GM19395 (cell line): ENCODE measurements at regions not wholly inside any gene's neighbourhood (a gene's known extent, or its start where the extent isn't known, plus 50 kb on each side); places are given as distances from the start of the nearest gene placed in this dataset.
"Not testable (repeated sequence)": the region's sequence is repeated elsewhere in the genome, so short reads cannot be mapped to it uniquely, and the experiment has no call there.

Source experiments
- ATAC-seq: cut with Tn5 transposase; IDR thresholded peaks from one replicate; pipeline ENCODE4 v1.9.1; 2021; ENCODE audit warnings: mild to moderate bottlenecking, moderate library complexity; ENCODE audit not compliant: unreplicated experiment

DNA sequence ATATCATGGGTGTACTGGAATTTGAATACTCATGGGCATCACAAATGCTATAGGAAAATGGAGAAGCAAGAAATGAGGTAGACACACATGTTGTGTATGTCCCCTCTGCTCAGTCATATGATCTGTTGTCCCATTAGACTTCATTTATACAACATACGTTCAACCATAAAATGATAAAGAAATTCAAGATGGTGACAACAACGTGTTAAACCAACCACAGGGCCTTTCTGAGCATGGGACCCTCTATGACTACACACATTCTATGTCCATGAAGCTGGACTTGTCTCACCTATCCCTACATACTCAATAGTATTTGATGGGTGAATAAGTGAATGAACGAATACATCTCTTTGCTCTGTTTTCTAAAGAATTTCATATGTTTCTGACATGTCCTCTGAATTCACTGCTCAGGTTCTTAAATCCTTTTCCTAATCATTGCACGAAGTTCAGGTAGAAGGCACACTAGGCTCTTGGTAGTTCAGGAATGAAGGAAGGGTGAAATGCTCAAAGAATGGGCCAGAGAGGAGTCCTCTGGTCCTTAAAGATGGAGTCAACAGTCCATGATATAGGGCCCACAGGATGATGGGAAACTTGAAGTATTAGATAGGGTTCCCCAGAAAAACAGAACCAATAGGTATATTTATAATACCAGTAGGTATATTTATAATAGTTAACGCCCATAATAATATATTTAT lies 105.7 kb upstream of the PPM1H start:
- no peak for ATAC-seq

DNA sequence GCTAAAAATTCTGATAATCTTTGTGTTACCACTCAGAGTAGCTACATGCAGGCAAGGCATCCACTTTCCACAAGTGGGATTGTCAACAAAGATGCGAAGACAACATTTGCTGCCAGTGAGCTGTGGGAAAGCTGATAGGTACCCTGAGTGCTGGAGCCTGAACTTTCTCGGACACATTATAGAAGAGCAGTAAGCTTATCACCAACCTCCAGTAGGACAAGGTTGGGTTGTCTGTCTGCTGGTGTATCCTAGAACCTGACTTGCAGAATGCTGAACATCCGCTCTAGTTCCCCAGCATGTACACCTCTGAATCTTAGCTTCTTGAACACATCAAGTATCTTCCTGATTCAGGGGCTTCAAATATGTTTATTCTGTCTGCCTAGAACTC lies 103.8 kb upstream of the PPM1H start:
- ATAC-seq = no peak

DNA sequence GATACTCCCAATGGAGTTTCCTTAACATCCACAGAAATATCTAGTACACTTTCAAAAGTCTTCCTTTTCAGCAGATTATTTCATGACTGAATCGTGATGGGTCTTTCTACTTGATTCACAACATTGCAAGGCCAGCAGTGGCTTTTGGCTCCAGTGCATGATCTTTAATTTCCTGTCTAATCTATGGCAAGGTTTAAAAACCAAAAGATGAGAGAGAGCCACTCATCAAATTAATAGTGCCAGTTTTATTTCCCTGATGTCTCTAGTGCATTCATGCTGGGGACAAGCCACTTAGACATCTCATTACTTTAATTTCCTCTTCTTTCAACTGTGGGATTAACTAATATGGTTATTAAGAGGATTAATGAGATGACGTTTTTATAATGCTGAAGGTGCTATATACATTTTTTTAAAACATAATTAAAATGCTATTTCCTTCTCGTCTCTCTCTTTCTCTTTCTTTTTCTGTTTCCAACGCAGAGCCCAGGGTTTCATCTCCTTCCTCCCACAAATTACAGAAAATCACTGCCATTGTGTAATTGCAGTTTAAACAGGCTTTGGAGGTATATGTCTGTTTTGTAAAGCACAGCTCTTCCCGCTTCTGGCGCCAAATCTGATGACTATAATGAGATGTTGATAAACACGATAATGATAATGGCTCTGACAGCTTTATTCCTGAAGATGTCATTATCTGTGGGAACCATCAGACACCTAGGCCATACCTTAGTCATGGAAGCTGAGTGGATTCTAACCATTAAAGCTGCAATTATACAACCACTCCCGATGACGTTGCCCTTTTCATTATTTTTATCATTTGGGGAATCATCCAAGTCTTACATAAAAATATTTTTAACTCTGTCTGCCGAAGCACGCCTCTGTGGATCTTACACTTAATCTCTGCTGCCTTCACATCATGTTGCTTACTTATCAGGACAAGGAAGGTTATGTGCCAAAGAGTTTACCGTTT lies 103.1 kb upstream of the PPM1H start:
- ATAC-seq = no peak

DNA sequence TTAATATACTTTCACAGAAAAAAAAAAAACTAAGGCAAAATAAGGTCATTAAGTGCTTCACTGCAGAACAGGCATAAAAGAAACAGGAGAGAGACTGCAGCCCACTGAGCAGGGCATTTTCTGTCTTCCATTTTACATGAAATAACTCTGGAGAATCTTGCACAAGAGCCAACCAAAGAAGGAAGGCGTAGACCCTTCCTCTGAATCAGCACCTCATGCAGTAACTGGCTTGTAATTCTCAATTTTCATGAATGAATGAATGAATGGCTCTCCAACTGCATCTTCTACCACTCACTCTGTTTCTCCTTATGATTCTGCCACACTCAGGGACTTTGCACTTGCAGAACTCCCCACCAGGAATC lies 102.0 kb upstream of the PPM1H start:
- ATAC-seq = no peak

DNA sequence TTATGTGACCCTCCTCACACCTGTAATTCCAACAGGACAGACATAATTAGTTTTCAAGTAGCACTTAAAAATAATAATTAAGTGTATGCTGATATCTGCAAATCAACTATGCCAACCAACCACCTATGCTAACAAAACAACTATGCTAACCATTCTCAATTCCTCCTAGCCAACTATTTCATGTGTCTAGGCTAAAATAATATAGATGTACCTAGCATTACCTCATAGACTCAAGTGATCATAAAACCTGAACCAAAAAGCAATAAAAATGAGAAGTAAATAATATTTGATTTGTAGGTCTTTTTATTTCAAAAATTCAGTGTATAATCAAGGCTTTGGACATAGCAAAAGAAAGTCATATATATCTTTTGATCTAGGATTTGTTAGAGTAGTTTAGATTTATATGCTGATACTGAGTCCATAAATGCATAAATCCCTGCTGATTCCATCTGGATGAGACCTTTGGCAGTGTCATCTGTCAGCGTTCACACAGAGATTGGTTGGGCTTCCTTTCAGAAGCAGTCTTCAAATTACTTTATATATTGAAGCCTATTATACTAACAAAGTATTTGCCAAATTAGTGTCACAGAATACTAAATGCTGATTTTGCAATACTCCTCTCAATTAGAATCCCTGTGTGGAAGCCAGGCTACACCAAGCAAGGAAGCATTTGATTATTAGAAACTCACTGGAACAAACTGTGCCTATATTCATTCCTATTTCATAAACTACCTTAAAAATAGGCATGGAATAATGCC lies 101.4 kb upstream of the PPM1H start:
- no peak for ATAC-seq

DNA sequence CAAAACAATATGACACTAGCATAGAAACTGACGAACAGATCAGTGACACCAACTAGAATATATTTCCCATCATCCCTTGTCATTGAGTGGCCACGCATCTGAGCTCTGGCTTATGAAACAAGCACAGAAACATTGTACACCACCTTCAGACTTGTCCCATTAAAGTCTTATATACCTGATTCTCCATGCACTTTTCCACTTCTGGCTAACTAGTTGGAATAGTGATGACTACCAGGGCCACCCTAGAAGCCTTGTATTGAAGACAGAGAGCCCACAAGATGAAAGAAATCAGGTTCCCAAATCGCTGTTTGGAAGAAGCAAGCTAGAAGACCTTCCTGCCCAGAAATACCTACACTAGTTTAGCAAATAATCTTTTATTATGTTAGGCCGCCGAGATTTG lies 99.7 kb upstream of the PPM1H start:
- no peak for ATAC-seq

DNA sequence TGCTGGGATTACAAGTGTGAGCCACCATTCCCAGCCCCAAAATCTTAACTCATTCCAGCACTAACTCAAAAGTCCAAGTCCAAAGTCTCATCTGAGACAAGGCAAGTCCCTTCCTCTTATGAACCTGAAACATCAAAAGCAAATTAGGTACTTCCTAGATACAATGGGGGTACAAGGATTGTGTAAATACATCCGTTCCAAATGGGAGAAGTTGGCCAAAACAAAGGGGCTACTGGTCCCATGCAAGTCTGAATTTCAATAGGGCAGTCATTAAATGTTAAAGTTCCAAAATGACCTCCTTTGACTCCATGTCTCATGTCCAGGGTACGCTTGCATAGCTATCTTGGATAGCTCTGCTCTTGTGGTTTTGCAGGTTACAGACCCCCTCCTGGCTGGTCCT lies 94.7 kb upstream of the PPM1H start:
- no peak for ATAC-seq

DNA sequence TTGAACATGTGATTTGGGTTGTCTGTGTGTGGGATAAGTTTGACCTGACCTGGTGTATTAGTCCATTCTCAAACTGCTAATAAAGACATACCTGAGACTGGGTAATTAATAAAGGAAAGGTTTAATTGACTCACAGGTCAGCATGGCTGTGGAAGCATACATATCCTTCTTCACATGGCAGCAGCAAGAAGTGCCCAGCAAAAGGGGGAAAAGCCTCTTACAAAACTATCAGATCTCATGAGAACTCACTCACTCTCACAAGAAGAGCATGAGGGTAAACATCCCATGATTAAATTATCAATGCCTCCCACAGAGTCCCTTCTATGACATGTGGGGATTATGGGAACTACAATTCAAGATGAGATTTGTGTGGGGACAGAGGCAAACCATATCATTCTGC lies 94.0 kb upstream of the PPM1H start:
- ATAC-seq = no peak

DNA sequence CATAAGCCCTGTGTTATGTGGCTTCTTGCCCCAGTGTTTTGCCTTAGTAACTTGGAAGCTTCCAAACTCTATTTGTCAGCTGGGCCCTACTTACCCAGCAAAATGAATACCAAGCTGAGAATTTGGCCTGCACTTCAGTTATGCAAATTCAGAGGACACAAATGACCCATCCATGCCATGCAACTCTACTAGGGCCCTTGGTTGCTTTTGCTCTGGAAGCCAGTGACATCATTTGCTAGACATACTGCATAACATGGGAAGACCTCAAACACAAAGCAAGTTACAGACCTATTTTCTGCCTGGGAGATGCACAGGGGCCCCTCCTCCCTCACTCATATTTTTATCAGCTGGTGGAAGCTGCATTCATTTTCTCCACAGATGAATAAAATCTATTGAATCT lies 90.2 kb upstream of the PPM1H start:
- no peak for ATAC-seq

DNA sequence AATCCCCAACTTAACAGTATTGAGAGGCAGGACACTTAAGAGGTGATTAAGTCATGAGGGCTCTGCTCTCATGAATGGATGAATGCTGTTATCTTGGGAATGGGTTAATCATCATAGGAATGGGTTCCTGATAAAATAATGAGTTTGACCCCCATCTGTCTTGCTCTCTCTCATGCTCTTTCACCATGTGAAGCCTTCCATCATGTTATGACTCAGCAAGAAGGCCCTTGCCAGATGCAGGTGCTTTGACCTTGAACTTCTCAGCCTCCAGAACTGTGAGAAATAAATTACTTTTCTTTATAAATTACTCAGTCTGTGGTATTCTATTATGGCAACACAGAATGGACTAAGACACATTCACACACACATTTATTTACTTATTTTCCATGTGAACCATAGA lies 89.0 kb upstream of the PPM1H start:
- ATAC-seq = no peak

DNA sequence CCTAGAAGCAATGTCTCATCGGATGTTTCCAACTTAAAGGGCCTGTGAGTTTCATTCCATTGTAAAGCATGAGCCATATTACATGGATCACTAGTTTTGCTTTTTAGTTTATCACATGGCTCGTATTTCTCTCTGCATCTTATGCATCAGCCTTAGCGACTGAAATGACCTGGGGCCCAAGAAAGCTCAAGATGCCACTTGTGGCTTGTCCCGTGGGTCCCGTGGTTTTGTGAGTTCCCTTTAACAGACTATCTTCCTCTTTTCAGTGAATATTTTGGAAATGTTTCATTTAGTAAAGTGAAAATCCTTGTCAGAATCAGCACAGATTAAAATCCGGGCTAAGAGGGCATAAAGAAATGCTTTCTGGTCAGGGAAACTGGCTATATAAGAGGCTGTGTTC lies 86.2 kb upstream of the PPM1H start:
- ATAC-seq = no peak

DNA sequence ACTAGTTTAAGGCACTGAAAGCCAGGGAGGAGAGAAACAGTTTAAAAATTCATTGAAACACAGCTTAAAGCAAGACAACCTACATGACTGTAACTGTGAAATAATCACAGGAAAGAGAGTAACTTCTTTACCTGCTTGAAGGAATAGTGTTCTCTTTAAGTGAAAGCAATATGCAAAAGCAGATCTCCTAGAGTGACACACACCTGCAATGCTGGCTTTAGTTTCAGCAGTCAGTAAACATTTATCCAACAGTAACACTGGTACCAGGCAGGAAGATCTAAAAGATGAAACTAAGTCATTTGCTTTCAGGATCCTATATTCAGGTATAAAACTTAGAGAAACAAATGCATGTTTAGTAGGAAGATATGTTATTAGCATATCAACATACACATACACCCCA lies 85.3 kb upstream of the PPM1H start:
- ATAC-seq = no peak

DNA sequence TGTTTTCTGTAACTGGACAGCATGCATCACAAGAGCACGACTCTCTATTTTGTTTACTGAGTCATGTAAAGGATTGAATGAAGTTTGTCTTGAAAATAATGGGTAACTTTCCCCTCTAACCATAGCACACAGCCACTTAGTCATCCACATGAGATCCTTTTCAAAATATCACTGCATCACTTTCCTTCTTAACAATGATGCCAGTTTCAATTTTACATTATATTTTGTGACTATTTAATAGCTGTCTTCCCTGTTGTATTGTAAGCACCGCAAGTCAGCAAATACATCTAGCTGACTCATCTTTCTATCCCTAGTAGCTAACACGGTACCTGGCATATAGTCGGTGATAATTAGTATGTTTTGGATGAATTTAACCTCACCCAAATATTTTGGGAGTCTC lies 83.3 kb upstream of the PPM1H start:
- no peak for ATAC-seq

DNA sequence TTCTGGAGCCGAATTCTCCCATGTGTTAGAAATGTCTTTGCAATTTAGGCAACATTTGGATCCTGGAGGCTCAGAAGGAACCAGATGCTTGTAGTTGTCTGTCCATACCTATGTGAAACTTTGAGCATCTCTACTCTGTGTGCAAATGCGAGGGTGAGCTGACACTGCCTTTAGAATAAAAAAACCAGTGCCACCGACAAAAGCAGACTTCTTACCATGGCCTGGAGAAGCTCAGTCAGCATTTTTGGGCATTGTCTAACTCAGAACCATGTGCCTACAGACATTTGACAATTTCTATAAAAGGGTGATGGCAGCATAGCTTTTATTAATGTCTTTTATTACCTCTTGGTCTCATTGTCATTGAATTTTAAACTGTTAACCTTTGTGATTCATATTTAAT lies 78.4 kb upstream of the PPM1H start:
- no peak for ATAC-seq

DNA sequence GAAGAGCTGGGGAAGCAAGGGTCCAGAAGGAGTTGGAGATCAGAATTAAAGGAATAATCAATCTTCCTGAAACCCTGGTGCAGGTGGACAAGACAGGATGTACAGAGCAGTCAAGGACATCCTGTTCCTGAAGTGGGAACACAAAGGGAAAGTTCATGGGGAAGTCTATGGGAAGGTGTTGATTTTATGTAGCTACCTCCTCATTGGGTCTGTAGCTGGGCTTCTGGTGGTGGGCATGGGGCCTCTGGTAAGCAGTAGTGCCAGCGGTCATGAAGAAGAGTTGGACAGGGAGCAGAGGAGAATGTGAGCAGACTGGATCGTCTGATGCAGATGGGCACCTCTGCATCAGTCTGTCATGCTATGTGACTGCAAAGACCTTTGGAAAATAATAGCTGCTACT lies 75.7 kb upstream of the PPM1H start:
- no peak for ATAC-seq

DNA sequence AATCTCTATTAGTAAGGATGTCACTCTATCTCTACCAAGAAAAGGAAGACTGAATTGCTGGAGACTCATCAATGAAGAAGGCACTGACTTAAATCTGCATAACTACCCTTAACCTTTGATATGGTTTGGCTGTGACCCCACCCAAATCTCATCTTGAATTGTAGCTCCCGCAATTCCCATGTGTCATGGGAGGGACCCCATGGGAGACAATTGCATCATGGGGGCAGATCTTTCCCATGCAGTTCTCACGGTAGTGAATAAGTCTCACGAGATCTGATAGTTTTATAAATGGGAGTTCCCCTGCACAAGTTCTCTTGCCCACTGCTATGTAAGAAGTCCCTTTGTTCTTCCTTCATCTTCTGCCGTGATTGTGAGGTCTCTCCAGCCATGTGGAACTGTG lies 73.4 kb upstream of the PPM1H start:
- ATAC-seq = no peak

DNA sequence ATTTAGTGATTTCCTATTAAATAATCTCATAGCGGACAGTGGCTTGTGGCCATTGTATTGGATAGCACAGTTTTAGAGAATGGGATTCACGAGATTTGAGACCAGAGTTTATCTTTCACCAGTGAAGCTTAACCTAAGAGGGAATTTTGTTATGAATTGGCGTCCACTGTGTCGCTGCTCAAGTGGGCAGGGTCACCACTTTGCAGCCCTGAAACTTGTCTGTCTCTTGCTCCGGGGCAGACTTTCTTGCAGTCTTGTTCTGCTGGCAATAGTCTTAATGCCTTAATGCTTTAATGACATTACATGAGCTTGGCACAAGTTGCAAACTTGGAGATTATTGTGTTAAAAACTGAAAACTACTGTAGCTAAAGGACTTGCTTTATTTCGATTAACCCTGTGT lies 72.8 kb upstream of the PPM1H start:
- no peak for ATAC-seq

DNA sequence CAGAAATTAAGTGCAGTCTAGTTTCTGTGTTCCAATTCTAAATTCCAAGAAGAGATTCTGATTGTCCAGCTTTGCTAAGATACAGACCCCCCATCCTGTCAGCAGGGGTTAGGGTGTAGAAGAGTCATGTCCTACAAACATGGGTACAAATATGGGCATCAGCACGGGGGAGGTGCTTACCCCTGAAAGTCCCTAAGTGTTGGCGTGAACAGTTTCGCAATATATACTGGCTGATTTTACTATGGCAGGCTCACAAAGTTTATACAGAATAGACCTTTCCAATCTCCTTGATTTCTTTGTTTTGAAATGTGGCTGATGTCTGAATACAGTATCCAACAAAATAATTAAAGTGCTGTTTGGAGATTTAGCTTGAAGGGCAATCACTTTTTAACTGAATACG lies 71.6 kb upstream of the PPM1H start:
- no peak for ATAC-seq

DNA sequence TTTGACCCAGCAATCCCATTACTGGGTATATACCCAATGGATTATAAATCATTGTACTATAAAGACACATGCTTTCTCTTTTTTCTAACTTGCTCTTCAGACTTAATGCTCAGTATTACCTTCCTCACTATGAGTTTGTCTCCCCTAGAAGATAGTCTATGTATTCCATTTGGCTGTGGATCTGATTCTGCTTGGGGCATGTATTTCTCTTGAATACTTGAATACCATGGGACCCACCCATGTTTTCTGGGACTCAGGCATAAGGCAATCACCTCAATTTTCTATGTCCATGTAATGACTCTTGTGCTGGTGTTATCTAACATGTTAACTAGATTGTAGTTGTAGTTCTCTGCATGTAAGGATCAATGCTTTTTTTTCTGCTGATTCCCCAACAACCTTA lies 70.4 kb upstream of the PPM1H start:
- ATAC-seq = no peak

DNA sequence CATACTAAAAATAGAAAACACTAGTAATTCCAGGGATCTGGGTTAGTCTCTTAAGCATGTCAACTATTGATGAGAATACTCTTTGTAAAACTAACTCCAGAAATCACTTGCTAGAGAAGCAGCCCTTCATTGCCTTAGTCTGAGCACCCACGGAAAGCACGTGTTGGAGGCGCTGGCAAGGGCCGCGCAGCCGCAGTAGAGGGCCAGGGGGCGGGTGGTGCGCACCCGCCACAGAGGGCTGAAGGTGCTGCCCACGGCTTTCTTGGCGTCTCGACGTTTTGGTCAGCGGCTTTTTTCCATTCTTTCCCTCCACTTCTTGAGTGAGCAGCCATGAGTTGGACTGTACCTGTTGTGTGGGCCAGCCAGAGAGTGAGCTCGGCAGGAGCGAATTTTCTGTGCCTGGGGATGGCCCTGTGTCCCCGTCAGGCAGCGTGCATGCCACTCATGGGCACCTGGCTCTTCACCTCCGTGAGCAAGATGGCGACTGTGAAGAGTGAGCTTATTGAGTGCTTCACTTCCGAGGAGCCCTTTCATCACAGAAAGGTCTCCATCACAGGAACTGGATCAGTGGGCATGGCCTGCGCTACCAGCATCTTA lies 68.4 kb upstream of the PPM1H start:
- no peak for ATAC-seq

DNA sequence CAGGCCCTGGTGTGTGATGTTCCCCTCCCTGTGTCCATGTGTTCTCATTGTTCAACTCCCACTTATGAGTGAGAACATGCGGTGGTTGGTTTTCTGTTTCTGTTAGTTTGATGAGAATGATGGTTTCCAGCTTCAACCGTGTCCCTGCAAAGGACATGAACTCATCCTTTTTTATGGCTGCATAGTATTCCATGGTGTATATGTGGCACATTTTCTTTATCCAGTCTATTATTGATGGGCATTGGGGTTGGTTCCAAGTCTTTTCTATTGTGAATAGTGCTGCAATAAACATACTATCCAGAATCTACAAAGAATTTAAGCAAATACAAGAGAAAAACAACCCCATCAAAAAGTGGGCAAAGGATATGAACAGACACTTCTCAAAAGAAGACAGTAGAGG lies 67.1 kb upstream of the PPM1H start:
- ATAC-seq = not testable (repeated sequence)
